NCI-H128 (cell line): ENCODE measurements at regions not wholly inside any gene's neighbourhood (a gene's known extent, or its start where the extent isn't known, plus 50 kb on each side); places are given as distances from the start of the nearest gene placed in this dataset.

Experiments used
- DNase-seq: peaks from one replicate; lab custom pipeline; 2025; ENCODE audit not compliant: unreplicated experiment; lab: John Stamatoyannopoulos, UW

DNA sequence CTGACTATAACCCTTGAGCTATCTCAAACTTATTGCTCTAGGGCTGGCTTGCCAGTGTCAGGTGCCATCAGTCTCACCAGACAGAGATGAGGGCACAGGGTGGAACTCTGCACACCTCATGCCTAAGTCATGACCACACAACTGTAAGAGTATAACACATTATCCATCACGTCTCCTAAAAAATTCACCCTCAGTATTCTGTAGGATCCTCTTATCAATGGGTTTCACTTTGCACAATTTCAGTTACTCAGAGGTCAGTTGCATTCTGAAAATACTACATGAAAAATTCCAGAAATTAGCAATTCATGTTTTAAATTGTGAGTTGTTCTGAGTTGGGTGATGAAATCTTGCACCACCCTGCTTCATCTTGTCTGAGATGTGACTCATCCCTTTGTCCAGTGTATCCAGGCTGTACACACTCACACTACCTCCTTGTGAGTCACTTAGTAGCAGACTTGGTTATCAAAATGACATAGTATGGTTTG is 690.9 kb upstream of the CDH18 start:
- no peak for DNase-seq

DNA sequence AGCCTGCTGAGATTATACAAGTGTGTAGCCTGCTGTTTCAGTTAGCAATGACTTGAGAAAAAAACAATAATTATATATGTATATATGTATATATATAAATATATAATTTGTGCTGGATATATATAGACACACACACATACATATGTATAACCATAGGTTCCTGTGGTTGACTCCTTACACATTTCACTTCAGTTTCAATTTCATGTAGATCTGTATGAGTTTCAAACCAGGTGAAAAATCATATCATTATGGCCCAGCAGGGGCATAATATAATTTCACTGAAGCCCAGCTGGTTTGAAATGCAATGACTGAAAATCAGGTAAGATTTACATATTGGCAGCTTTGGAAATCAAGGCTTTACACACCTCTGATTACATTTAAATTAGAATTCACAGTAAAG is 690.4 kb upstream of the CDH18 start:
- no peak for DNase-seq

DNA sequence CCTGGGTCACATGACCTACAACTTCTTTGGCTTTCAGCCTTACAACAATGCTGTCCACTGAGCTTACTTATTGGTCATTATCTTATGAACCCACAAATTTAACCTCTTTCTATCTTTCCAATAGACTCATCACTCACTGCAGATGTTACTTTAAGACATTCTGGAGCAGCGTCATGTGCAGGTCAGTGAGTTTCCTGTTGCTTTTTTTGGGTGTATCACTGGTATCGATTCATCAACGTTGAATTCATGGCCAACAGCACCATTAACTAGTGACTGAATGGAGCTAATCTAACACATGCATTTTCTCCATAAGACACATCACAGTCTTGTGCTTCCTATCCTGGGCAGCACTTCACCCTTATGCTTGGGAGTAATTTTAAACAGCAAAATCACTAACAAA is 672.6 kb upstream of the CDH18 start:
- no peak for DNase-seq

DNA sequence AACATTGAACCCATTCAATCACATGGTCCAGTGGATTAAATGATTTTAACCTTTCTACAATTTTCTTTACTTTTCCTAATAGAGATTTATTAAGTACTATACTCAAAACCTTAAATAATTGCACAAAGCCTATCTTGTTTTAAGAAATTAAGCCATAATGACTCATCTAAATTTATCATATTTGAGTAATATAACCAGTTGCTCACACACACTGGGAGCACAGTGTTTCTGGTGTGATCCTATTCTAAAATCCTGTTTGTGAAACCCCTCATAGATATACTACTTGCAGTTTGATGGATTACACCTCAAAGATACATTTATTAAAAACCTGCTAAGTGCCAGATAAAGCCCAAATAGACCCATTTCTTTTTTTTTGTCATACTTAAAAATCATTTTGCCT is 668.3 kb upstream of the CDH18 start:
- DNase-seq: no peak

DNA sequence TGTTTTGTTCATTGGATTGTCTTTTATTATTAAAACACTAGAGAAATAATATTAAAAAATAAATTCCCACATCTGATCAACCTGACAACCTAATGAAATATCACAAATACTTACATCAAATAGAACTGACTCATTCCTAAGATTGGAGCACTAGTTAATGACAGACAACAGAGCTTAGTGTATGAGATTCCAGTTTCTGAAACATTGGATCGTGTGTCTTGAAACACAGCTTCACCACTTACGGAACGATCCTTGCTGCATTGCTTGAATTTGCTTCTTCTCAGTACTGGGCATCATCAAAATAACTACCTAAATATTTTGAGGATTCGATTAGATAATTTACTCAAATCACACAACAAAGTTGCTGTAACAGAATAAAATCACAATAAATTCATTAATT is 667.2 kb upstream of the CDH18 start:
- no peak for DNase-seq

DNA sequence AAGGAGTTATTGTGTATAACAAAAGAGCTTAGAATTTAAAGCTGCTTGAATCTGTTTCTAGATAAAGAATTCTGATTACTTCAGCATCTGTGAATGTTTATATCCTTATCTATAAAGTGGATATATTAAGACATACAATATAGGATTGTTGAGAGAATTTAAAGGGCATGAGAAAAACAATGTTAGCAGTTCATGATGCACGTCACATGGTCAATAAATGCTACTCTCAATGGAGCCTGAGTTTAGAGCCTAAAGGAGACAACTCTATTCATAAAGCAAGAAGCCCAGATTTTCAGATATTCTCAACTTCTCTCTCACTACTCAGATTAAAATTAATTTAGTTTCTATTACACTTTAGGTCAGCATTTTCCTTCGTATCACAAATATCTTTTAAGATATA is 666.7 kb upstream of the CDH18 start:
- no peak for DNase-seq

DNA sequence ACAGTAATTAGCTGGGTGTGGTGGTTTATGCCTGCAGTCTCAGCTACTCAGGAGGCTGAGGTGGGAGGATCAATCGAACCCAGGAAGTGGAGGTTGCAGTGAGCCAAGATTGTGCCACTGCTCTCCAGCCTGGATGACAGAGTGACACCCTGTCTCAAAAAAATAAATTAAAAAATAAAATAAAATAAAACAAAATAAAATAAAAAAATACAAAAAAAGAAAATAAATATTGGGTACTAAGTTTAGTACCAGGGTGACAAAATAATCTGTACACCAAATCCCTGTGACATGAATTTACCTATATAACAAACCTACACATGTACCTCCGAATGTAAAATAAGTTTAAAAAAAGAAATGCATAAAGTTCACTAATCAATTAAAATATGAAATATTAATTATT is 666.0 kb upstream of the CDH18 start:
- DNase-seq: no peak

DNA sequence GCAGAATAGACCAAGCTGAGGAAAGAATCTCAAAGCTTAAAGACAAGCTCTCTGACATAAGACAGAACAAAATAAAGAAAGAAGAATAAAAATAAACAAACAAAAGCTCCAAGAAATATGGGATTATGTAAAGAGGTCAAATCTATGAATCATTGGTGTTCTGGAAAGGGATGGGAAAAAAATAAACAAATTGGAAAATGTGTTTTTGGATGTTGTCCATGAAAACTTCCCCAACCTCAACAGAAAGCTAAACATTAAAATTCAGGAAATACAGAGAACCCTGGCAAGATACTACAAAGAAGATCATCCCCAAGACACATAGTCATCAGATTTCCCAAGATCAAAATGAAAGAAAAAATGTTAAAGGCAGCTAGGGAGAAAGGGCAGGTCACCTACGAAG is 662.0 kb upstream of the CDH18 start:
- no peak for DNase-seq

DNA sequence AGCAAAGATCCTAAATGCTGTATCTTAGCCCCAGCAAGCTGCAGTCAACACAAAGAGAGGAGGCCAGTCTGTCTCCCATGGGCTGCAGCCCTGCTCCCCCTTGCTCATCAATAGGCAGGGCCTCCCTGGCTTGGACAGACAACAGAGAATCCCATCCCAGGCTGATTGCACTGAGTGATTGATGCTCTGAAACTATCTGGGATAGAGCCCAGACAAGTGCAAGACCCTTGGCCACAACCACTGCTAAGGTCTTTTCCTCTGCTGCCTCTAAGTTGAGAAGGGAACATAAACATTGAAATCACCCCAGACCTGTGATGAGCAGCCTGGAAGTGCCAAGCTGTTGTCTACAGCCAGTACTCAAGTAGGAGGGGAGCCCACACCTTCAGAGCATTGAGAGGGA is 661.0 kb upstream of the CDH18 start:
- no peak for DNase-seq

DNA sequence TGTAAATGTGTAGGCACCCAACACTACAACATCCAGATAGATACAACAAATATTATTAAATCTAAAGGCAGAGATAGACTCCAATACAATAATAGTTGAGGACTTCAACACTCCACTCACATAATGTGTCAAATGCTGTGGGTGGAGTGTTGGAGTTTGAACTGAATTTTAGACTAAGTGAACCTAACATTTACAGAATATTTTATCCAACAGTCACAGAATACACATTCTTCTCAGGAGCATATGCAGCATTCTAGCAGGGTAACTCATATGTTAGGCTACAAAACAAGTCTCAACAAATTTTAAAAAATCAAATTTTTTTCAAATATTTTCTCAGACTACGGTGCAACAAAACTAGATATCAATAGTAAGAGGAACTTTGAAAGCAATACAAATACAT is 648.7 kb upstream of the CDH18 start:
- DNase-seq: no peak

DNA sequence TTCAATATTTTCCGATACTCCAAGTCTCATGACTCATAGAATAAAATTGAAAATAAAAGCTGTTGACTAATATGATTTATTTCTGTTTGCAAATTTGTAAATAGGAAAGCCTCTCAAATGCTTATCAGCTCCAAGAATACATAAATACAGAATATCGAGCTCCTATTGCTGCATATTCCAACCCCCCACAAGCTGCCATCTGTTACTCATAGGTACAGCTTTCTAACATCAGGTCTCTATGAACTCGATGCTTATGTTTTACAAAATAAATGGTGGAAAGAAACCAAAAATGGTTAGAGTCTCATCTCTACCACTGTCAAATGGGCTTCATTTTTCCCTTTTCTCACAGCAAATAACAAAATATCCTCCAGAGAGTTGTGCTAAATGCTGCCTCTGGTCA is 631.6 kb upstream of the CDH18 start:
- no peak for DNase-seq

DNA sequence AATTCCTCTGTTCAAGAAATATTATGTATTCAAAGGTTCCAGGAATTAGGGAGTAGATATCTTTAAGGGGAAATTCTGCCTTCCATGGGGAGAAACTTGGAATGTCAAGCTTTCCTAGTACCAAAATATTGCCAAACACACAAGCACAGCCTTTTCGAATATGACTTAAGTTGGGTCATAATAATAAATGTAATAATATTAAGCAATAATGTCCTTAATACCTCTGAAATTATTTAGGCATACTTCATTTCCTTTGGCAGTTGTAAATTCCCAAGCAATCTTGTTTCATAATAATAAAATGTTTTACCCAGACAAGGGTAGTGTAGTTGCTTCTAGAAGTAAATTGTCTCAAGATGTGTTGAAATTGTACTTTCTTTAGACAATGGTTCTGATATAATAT is 630.3 kb upstream of the CDH18 start:
- no peak for DNase-seq

DNA sequence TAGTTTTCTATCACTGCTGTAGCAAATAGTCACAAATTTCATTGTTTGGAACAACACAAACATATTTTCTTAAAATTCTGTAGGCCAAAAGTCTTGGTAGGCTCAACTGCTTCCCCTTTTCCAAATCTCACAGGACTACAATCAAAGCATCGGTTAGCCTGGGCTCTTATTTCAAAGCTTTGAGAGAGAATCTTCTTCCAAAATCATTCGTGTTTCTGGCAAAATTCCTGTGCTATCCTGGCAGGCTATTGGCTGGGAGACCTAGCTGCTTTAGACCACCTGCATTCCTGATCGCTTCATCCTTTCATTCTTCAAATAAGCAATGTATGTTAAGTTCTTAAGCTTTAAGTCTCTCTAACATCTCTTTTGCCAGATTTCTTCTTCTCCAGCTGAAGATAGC is 629.8 kb upstream of the CDH18 start:
- DNase-seq: no peak

DNA sequence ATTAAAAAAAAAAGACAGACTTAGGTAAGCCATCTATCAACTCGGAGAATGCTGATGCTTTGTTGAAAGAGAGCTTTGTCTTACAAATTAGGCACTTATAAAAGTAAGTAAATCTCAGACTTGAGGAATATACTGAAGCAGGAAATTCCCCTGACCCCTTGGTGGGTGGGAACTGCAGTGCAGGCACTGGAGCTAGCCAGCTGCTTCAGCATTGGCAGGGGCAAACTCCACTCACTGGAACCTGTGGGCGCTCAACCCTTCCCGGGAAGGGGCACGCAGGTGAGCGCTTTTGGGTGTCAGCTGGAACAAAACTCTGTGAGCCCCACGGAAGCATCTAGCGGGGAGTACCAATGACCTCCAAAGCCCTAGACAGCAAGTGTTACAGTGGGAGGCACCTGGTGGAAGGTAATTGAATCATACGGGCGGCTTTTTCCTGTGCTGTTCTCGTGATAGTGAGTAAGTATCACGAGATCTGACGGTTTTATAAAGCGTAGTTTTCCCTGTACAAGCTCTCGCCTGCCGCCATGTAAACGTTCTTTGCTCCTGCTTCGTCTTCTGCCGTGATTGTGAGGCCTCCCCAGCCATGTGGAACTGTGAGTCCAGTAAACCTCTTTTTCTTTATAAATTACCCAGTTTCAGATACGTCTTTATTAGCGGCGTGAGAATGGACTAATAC is 628.0 kb upstream of the CDH18 start:
- no peak for DNase-seq

DNA sequence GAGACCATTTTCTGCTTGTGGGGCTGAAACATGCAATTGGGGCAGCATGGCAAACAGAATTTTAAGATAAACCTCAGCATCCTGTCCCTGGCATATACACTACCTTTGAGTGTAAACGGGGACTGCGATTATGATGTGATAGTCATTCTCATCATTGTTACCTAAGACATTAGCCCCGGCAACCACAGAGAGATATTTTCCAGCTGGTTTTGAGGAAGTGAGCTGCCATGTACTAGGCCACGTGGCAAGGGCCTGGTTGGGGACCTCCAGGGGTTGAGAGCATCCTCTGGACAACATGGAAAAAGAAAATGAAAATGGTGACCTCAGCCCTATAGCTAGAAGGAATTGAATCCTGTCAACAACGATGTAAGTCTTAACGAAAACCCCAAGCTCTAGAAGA is 623.6 kb upstream of the CDH18 start:
- DNase-seq: no peak

DNA sequence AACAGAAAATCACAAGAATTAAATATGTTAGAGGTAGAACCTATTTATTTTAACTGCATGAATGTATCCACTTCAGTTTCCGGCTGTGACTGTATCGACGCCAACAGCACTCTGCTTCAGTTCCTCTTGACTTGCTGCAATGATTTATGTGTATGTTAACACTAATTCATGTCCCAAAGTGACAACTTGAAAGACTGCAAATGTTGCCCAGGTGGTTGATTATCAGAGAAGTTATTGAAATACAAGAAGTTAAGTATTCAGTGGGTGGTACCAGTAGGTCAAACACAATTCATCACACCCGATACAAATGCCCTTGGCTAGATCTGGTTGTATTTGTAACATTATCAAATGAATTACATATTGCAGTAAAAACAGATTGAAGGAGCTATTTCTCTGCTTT is 622.7 kb upstream of the CDH18 start:
- peak; percentile 81 for DNase-seq

DNA sequence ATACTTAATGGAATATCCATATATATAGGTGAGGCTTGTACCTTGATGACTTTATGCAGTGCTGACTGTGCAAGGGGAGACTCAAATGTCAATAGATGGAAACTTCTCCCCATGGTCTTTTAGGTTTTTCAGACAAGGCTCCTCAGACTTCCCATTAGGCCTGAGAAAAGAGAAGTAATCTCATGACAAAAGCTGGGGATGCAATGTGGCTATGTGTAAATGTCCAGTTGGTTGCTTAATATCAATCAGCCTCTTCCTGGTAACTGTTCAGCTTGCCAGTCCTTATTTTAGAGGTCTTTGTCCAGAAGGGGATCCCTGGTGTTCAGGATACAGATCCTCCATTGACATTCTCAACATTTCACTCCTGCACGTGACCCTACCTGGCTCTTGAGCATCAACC is 621.1 kb upstream of the CDH18 start:
- no peak for DNase-seq

DNA sequence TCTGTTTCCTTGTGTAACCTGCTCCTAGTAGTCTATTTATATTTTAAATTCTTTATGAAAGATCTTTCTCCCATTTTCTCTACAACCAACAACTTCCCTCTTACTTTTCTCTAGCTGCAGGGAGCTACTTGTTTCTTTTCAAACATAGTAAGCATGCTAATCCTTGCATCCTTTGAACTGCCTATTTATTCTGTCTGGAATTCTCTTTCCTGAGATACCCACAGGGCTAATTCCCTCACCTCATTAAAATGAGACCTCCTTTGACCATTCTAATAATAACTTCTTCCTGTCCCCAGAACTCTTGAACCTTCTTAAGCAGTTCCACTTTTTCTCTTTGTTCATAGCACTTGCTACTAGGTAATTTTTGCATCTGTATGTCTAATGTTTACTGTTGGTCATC is 620.6 kb upstream of the CDH18 start:
- no peak for DNase-seq

DNA sequence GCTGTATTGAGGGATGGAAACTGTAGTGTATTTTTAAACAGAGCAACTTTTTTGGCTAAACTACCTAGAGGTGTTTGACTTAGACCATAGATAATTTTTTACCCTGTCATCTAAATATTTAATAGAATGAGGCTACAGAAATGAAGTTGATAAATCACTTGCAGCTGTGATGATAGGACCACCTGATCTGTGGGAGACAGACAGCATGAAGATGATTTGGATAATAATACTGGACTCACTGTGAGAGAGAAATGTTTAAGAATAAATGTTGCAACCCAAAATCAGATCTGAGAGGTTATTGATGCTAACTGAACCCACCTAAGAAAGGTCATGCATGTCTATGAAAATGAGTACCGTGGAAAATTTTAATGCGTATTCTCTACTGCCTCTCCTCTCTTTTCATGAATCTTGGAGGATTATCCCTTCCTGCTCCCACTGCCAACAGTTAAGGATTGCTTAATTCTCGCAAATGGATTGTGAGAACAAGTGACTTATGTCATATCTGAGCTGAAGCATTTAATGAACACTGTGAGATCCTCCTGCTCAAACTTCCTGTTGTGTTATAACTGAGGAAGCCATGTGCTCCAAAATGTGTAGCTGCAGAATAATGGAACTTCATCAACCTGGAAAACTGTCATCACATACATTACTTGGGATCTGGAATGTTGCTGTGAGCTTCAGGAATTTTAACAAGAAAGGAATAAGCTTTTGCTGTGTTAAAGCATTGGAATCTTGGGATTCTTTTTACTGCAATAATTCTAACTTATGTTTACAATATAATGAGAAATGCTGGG is 617.9 kb upstream of the CDH18 start:
- no peak for DNase-seq

DNA sequence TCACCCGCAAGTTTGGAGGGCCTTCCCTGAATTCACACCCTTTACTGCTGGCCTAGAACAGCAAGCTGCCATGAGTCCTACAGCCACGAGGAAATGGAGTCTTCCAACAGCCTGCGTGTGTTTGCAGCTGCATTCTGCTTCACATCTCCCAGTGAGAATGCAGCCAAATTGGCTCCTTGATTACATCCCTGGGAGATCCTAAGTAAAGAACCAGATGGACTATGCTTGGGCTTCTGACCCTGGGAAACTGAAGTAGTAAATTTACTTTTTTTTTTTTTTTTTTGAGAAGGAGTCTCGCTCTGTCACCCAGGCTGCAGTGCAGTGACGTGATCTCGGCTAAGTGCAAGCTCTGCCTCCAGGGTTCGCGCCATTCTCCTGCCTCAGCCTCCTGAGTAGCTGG is 617.0 kb upstream of the CDH18 start:
- no peak for DNase-seq

DNA sequence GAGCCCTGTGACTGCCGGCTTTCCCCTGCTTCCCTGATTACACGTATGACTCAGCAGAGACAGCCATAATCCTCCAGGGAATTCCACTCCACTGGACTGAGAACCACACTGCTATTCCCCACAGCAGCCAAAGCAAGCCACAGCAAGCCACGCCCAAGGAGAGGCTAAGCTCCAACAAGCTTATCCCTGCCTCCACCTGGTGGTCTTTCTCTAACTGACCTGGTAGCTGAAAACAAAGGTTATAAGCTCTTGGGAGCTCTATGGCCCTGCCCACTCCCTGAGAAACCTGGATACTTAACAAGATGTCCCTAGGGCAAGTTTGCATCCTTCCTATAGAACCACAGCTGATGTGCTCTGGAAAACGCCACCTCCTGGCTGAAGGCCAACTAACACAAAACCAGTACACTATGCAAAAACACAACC is 613.7 kb upstream of the CDH18 start:
- DNase-seq: no peak

DNA sequence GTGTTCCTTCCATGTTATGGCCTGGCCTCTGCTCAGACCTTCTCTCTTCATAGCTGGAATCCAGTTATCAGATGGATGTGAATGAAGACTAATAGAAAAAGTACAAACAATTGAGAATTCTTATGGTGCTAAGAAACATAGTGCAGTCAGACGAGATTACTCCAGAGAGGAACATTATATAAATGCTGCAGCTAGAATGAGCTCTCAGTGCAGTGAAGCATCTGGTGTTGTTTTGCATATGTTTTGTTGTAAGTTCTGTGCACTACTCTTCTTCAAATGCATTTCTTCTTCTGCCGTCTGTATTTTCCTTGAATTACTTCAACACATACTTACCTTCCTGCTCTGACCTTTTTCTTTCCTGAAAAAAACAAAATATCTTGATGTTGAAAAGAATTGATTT is 602.4 kb upstream of the CDH18 start:
- DNase-seq: no peak

DNA sequence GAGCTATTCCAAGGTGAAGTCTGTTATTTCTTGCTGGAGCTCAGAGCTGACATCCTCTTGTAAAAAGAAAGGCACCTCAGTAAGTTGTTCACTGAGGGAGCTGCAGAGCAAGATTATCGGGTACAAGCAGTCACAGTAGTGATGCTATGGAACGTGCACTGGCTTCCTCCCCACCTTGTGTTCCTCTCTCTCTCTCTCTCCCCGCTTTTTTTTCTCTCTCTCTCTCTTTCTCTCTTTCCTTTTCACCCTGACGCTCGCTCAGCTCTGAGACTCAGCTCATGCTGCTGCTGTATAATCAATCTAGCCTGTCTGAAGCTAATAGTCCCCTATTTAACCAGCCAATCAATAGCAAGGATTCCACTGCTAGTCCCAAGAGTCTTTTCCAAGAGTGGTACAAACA is 587.6 kb upstream of the CDH18 start:
- no peak for DNase-seq
